ENCODE measurements at regions not wholly inside any gene's neighbourhood (a gene's known extent, or its start where the extent isn't known, plus 50 kb on each side); places are given as distances from the start of the nearest gene placed in this dataset.
"Not testable (repeated sequence)": the region's sequence is repeated elsewhere in the genome, so short reads cannot be mapped to it uniquely, and the experiment has no call there.

DNA sequence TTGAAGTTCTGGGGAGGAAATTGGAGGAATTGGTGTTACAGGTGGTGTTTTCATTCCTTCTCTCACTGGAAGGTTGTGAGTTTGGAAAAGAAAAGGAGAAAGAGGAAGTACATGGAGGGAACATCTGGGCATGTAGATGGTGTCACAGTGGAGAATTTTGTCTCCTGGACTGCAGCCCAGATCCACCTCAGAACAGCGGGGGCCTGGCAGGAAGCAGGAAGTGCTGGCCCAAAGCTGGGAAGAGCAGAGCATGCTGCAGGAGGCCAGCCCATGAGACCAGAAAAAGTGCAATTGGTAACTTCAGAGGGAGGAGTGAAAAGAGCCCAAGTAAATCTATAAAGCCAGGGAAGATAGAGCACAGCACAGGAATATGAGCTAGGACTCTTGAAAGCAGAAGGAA is 227.0 kb downstream of the BCL2L11 start:
- not testable (repeated sequence) for DNase-seq (ENCODE audit: low read depth, low spot score); H3K4me3 ChIP-seq (ENCODE audit: low read length)

DNA sequence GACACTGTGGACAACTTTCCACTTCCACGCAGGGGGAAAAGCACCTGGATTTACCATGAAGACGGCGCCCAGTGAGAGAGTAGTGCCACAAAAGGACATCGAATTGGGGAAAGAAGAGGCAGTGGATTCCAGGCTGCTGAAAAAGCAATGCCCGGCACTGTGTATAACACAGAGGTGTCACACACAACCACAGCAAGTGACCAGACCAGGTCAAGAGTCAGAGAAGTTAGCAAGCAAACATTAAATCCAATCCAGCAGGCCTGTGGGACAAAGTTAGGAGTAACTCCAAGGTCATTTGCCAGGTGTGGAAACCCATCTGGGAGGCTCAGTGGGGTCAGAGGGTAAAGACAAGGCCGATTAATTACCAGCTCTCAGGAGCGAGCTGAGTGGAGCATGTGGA is 227.6 kb downstream of the BCL2L11 start:
- not testable (repeated sequence) for DNase-seq (ENCODE audit: low read depth, low spot score); H3K4me3 ChIP-seq (ENCODE audit: low read length)

DNA sequence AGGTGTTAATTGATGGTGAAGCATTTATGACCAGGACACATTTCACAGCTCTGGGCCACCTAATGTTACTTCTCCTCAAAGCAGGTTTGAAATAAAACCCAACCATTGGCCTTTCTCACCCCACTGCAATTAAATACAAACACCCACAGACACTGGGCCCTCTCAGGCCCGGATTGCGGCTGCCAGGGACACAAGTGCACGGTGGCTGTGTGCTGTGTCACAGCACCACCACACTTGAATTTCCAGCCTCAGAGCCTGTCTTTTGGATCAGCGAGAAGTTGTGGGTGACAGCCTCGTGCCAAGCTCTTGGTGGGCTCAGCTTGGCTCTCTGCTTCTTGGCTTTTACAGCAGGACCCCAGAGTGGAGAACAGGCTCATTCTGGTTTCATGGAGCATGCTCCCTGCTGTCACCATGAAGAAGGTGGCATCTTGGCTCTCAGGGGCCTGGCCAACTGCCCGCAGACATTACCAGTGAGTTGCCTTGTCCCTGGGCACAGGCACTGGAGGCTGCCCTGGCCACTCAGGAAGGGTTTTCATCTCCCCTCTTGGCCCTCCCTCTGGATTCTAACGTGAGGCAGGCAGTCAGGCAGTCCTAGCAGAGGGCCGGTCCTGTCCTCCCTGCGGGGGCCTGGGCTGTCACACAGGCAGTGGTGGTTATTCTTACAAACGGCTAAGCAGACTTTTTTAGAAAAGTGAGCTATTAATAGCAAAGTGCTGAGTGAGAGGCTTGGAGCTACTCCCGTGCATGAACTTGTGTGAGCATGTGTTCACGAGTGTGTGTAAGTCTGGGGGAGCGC is 234.5 kb downstream of the BCL2L11 start:
- H3K4me3 ChIP-seq (ENCODE audit: low read length); DNase-seq (ENCODE audit: low read depth, low spot score): not testable (repeated sequence)

DNA sequence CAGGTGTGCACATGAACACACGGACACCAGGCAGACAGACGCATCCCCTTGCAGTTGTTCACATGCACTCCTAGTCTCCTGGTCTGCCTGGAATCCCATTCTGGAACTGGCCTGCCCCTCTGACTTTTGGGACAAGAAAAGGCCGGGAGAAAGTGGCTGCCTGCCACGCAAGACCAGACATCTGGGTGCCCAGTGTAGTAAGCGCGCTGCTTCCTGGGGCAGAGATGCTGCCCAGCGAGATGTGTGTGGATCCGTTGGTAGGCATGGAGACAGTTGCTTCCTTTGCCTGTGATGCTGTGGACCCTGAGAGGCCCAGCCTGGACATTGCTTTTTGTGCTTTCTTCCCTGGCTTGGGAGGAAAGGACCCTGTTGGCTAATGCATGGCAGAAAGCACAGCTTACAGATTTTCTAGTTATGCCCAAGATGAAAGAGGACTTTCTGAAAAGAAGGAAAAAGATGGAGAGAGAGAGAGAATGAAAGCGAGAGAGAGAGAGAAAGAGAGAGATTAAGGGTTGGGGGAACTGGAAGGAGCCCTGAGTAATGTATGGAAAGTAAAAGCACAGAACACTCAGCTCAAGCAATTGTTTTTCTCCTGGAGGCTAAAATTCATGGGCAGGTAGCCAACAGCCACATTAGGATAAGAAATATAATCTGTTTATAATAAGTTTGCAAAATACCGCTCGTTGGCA is 235.3 kb downstream of the BCL2L11 start:
- not testable (repeated sequence) for H3K4me3 ChIP-seq (ENCODE audit: low read length); DNase-seq (ENCODE audit: low read depth, low spot score)

DNA sequence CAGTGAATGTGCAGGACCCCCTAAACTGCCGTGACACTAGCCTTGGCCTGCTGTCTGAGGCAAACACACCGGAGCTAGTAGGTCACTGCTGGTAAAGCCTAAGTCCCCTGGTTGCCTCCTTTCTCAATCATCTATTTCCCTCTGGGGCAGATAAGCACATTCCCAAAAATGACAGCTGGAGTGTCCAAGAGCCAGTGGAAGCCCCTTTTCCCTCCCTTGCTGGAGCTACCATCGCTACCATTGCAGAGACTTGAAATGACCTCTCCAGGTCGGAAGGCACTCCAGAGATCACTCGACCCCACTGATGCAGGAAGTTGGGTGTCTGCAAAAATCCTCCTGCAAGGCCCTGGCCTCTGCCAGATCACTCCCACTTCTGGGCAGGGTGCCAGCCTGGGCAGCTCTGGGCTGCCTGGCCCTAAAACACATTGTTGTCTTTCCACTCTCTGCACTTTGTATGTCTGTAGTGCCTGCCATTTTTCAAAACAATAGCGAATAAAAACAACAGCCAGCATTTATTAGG is 235.9 kb downstream of the BCL2L11 start:
- not testable (repeated sequence) for H3K4me3 ChIP-seq (ENCODE audit: low read length); DNase-seq (ENCODE audit: low read depth, low spot score)

DNA sequence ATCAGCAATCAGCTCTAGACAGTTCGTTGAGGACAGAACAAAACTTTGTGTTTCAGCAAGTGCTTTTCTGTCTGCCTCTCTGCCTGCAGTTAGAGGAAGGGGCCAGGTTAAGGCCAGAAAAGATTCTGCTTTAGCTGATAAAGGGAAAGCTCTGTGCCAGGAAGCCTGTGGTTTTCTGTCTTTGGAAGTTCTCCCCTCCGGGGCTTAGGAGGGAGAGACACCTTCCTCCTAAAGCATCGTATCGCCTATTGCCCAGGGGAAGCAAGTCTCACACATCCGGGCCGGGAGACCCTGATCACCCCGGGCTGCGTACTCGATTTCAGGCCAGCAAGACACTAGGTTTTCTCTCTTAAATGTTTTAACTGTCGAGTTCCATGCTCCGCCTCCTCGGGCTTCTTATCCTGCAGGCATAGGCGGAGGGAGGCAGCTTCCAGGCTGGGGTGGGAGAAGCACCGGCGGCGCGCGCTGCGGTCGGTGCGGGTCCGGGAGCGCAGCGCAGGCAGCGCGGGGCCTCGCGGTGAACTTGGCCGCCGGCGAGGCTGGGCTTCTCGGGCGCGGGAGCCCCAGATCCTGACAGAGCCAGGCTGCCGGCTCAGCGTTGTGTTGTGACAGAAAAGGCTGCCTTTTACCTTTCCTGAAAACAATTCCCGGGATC is 245.4 kb downstream of the BCL2L11 start:
- H3K4me3 ChIP-seq (ENCODE audit: low read length) = not testable (repeated sequence)
- DNase-seq (ENCODE audit: low read depth, low spot score) = peak; percentile 9

DNA sequence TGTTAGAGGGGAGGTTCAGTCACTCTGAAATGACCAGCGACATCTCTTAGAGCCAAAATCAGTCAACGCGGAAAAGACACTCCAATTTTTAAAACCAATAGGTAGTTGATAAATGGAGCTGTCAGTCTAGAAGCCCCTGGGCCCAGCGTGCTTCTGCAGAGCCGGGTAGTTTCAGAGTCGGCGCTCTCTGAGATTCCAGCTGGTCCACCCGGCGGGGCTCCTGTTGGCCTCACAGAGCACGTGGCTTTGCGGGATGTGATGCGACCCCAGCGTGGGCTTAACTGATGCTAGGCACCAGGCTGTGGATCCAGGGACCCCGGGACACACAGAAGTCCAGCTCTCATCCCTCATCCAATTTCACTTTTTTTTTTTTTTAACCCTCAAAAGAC is 245.9 kb downstream of the BCL2L11 start:
- H3K4me3 ChIP-seq (ENCODE audit: low read length); DNase-seq (ENCODE audit: low read depth, low spot score): not testable (repeated sequence)

DNA sequence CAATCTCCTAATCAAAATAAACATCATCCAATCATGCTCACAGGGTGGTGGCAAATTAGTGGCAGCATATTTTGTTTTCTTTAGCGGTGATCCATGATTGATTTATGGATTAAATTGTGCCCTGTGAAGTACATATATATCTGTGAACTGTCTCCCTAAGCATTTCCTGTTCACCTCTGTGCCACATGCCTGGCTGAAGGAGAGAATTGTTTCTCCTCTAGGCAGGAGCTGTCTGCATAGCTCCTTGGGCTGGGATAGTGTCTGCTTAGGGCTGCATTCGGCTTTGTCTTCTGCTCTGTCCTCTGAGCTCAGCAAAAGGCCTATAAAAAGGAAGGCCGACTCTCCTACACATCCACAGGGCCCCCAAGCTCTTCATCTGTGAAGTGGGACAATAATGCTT is 246.4 kb downstream of the BCL2L11 start:
- not testable (repeated sequence) for H3K4me3 ChIP-seq (ENCODE audit: low read length); DNase-seq (ENCODE audit: low read depth, low spot score)

DNA sequence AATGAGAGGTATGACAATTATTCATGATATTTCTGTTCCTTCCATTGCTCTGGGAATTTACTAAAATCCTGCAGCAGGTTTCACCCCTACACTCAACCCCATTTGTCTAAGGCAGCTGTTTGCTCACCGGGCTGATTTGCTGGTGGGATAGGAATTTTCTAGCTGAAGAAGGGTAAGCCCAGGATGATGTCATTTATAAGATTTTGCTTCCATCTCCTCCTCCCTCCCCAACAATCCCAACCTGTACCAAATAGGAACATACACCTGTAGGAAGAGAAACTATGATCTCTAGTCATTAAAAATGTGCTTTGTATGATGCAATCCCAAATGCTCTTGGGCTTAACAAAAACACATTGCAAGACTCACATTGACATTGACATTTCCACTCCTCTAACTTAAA is 247.2 kb downstream of the BCL2L11 start:
- H3K4me3 ChIP-seq (ENCODE audit: low read length); DNase-seq (ENCODE audit: low read depth, low spot score): not testable (repeated sequence)

DNA sequence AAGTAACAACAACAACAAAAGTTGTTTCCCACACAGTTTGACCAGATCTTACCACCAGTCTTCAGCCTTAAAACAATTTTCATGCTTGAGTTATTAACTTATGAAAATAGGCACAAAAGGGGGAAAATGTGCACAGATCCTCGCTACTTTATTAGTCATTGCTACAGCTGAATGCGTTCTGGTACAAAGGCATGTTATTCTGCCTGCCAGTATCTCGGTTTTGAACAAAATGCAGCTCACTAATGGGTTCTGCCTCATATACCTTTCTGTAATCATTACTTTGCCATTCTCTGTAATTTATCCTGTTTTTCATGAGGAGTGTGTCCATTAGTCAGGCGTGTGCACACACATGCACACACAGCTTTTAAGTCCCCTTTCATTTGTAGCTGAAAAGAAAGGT is 247.6 kb downstream of the BCL2L11 start:
- H3K4me3 ChIP-seq (ENCODE audit: low read length); DNase-seq (ENCODE audit: low read depth, low spot score): not testable (repeated sequence)

DNA sequence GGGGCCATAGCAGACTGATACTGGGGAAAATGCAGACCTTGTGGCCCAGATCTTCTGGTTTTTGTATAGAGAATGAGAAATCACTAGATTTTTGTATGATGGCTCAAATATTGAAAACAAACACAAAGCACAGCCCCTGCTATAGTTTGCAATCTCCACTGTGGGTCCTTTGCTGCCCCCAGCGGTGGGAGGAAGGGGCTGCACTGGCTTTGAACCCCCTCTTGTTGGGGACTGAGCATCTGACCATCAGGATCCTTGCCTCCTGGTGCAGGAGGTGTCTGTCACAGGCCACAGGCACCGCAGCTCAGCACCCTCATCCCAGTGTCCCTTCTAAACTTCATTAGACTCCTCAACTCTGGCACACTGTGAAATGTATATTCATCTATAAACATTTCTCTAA is 252.3 kb downstream of the BCL2L11 start:
- not testable (repeated sequence) for H3K4me3 ChIP-seq (ENCODE audit: low read length)

DNA sequence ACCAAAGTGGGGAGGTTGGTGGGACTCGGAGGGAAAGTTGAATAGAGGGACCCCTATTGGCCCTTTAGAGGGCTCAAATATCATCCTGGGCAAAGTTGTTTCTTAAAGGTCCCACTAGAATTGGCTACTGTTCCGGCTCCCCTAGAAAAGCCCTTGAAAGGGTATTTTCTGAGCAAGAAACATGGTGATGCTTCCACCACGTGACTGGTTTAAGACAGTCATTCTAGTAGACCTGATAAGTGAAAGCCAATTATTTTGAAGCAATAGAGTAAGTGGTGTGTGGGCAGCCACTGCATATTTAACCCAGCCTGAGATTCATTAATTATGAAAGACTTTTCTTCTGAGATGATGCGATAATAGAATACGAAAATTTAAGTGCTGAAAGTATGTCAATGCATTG is 253.3 kb downstream of the BCL2L11 start:
- DNase-seq (ENCODE audit: low read depth, low spot score); H3K4me3 ChIP-seq (ENCODE audit: low read length): not testable (repeated sequence)

More for the DNA sequence above, 252.3 kb downstream of the BCL2L11 start:
- not testable (repeated sequence) for DNase-seq (ENCODE audit: low read depth, low spot score)

DNA sequence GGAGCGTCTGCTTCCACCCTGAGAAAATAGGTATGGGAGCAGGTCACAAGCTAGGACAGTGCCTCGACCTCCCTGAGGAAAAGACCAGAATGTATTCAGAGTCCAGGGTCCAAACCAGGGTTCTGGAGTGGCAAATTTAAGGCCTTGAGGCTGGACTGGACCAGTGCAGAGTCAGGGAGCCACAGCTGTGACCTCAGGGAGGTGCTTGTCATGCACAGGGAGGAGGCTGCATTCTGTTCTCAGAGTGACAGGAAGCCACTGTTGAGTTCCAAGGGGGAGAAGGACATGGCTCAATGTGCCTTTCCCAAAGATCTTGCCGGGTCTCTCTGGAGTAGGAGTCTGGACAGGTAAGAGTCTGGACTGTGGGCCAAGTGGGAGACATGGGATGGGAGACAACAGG is 254.0 kb downstream of the BCL2L11 start:
- DNase-seq (ENCODE audit: low read depth, low spot score); H3K4me3 ChIP-seq (ENCODE audit: low read length): not testable (repeated sequence)

DNA sequence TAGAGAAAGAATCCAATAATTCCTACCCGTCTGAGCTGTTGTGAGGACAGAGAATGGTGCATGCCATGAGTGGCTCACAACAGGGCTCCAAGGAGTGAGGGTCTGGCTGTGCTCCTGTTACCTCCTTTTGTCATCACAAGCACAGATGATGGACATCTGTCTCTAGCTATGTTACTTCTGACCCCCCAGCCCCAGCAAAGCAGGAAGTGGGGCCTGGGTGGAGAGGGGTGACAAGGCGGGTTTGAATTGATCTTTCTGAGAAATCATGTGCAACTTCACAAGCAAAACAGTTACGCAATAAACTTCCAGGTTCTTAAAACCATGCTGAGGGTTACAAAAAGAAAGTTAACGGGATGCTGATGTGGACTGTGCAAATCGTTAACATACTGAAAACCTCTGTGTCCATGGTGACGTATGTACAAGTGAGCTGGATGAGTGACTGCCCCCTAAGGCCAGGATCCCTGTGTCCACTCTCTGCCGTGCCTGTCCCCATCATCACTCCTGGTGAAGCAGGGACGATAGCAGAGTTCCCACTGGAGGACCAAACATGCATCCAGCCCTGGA is 254.7 kb downstream of the BCL2L11 start:
- DNase-seq (ENCODE audit: low read depth, low spot score); H3K4me3 ChIP-seq (ENCODE audit: low read length): not testable (repeated sequence)

DNA sequence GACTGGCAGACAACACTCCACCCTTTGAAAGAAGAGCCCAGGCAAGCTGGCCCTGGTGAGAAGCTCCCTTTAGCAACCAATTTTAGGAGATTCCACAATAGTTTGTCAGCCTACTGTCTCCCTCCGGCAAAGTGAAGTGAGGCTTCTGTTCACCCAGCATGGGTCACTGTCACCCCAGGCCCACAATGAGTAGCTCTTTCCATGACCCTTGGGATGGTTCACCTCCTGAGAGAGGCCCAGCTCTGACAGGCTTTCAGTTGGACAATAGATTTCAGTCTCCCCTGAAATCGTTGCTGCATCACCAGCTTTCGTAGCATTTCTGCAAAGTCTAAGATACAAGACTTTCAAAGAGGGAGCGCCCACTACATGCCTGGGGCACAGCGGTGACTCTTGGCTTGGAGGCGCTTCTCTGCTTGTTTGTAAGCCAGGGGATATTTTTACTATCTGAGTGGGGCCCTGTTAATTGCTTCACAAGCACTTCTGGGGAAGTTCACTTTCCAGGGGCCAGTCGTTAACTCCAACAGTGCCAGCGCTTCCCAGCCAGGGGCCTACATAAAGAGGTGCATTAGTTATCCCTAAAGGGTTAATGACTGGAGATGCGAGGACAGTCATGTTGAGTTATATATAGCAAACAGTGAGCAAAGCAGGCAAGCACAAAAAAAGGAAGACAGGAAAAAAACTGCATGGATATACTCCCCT is 255.7 kb downstream of the BCL2L11 start:
- DNase-seq (ENCODE audit: low read depth, low spot score); H3K4me3 ChIP-seq (ENCODE audit: low read length): not testable (repeated sequence)

DNA sequence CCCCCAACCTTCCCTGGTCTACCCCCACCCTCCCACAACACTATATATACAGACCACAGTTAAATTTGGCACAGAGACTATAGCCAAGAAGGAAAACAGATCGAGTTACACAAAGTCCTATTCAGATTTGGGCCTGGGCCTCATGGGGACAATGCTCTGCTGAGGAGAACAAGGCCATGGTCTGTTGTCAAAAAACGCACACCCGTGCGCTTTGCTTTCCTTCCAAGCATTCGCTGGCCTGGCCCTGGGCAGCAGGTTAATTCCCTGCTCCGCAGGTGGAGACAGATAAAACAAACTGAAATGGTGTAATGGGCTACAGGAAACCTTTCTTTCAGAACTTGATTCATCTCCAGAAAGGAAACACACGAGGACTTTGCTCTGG is 256.2 kb downstream of the BCL2L11 start:
- not testable (repeated sequence) for DNase-seq (ENCODE audit: low read depth, low spot score); H3K4me3 ChIP-seq (ENCODE audit: low read length)

DNA sequence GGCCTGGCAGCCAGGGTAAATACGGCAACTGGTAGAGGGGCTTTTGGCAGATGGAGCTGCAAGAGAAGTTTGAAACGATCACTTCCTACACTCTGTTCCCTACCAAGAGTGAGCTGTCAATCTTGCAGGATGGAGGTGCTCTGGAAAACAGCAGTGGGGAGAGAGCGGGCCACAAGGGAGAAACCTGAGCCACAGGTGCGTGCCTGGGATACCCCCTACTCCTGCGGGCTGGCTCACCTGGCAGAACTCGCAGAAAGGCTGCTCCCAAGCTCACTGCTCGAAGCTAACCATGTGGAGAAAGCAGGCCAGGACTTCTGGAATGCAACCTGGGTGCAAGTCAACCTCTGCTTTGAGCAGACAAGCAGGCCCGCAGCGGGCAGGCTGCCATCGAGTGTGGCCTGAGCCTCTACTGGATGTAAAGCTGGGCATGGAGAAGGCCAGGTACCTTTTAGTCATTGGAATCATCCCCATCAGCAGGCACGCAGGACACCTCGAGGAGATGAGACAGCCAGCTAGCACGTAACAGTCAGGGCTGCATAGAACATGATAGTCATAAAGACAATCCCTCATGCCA is 256.8 kb downstream of the BCL2L11 start:
- H3K4me3 ChIP-seq (ENCODE audit: low read length); DNase-seq (ENCODE audit: low read depth, low spot score): not testable (repeated sequence)

DNA sequence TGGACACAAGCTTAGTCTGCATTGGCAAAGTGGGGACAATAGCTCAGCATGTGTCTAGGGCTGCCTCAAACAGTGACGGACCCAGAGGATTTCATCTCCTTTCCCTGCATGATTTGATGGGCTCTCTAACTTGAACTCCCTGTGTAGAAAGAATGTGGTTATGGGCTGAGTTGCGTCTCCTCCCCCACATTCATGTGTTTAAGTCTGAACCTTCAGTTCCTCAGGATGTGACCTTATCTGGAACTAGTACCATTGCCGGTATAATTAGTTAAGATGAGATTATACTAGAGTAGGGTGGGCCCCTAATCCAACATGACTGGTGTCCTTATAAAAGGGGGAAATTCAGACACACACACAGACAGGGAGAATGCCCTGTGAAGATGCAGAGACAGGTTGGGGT is 257.6 kb downstream of the BCL2L11 start:
- not testable (repeated sequence) for H3K4me3 ChIP-seq (ENCODE audit: low read length); DNase-seq (ENCODE audit: low read depth, low spot score)

Data from Jurkat, Clone E6-1 (cell line).